ENCODE measurements at regions not wholly inside any gene's neighbourhood (a gene's known extent, or its start where the extent isn't known, plus 50 kb on each side); places are given as distances from the start of the nearest gene placed in this dataset.

DNA sequence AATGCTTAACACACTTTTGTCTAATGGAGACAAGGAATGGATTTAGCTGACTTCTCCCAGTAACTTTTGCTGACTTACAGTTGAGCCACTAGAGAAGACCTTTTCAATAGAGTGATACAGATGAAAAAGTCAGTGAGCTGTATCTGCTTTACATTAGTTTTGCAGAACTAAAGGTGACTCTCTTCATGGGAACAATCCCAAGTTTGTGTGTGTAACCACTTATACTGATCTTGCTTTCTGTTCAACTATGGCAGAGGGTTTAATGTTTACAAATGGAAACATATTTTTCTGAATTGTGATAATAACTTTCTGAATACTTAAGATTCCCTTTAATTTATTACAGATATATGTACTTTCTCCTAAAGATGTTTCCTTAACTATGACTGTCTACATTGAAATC, 182.6 kb upstream of the PUDP start:
- H3K4me3 ChIP-seq (ENCODE audit: low read length): no peak overlapping the region
- no peak for DNase-seq (ENCODE audit: low read depth, low spot score)

DNA sequence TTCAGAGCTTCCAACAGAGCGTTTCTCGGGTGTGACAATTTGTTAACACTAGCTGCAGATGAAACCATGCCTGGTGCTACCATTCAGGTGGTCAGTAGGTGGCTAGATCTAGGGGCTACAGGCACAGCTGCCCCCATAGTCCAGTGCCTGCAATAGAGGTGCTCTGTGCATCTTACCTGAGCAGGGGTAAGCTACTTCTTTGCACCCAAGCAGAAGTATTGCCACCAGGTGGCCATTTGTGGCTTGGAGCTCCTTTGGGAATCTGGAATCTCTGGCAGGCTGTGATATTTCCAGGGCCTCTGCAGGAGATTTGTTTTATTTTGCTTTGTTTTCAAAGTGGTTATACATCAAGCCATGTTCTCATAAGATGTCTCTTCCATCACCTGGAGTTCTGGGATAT, 170.7 kb upstream of the PUDP start:
- no peak overlapping the region for H3K4me3 ChIP-seq (ENCODE audit: low read length)
- no peak for DNase-seq (ENCODE audit: low read depth, low spot score)

- no peak for DNase-seq (ENCODE audit: low read depth, low spot score)
- no peak overlapping the region for H3K4me3 ChIP-seq (ENCODE audit: low read length)
These were observed 170.3 kb upstream of the PUDP start for GRCh38 chrX:7318241-7318640.

GRCh38 chrX:7316887-7317286, 168.9 kb upstream of the PUDP start:
- H3K4me3 ChIP-seq (ENCODE audit: low read length): no peak overlapping the region
- no peak for DNase-seq (ENCODE audit: low read depth, low spot score)

DNA sequence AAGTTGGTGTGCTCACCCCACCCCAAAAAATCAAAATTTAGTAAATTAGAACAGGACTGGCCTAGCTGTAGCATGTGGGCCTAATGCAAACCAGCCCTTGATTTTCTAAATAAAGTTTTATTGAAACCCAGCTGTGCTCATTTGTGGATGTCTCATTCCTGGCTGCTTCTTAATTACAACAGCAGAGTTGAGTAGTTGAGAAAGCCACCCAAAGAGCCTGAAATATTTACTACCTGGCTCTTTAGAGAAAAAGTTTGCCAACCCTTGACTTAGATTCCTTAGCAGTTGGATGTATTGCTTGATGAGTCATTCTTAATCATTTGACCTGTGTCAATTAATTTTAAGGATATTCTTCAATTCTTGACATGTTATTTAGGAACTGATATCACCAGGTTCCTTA, 168.3 kb upstream of the PUDP start:
- H3K4me3 ChIP-seq (ENCODE audit: low read length): no peak overlapping the region

GRCh38 chrX:7314425-7314824, 166.5 kb upstream of the PUDP start:
- H3K4me3 ChIP-seq (ENCODE audit: low read length): no peak overlapping the region

More for the DNA sequence above, 168.3 kb upstream of the PUDP start:
- DNase-seq (ENCODE audit: low read depth, low spot score): no peak

DNA sequence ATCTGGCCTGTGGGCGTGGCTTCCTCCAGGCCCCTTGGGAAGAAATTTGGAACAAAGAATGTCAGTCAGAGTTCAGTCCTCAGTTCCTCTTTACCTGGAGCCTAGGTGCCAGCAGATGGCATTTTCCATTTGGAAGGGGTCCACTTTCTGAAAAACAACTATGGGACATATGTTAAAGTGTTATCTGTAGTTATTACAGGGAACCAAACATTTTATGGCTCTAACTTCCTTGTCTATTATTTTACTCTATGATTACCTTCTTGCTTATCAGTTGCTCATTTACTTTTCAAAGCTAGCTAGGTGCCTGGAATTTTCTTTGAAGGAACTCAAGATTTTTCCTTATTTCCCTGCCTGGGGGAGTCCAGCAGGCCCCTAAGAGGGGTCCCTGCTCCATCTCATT, 159.8 kb upstream of the PUDP start:
- no peak overlapping the region for H3K4me3 ChIP-seq (ENCODE audit: low read length)
- DNase-seq (ENCODE audit: low read depth, low spot score): no peak

More at GRCh38 chrX:7314425-7314824, 166.5 kb upstream of the PUDP start:
- no peak for DNase-seq (ENCODE audit: low read depth, low spot score)

DNA sequence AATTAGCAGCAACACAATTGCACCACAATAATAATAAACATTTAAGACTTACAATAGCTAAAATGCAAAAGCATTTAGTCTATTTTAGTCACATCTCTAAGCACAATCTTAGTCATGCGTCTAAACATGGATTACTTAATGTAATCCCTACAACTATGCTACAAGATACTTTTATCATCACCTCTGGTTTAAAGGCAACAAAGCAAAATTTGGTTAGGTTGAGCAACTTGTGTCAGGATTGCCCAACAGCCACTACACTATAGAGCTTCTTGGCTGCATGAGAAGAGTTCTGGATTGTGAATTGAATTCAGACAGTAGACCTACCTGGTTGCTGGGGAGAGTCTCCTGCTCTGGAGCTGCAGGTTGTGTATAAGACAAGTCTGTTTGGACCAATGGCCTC, 146.5 kb upstream of the PUDP start:
- DNase-seq (ENCODE audit: low read depth, low spot score): no peak
- no peak overlapping the region for H3K4me3 ChIP-seq (ENCODE audit: low read length)

DNA sequence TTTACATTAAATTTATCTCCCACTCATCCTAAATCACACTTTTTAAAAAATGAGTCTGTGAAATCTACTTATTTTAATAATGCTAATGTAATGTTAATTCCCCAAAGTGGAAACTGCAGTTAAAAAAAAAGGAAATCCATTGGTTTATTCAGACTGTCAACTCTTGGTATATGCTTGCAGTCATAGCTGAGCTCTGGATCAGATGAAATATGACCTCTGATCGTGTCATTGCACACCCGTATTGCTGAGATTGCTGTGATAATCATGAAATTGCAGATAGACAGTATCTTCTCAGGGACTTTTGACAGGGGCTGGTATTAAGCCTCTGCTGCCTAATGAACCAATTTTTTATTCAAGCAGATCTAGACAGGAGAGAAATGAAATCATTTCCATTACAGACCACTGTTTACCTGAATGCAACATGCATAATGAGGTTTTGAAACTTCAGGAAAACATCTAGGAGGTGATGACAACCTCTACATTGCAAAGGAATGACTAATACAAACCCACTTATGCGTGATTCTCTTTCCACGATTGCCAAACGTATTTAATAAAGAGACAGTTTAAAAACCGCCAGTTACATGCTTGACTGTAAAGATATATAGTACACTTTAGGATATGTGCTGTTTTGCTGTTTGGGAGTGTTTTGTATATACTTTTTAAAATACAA, 138.3 kb upstream of the PUDP start:
- H3K4me3 ChIP-seq (ENCODE audit: low read length): no peak overlapping the region
- no peak for DNase-seq (ENCODE audit: low read depth, low spot score)

DNA sequence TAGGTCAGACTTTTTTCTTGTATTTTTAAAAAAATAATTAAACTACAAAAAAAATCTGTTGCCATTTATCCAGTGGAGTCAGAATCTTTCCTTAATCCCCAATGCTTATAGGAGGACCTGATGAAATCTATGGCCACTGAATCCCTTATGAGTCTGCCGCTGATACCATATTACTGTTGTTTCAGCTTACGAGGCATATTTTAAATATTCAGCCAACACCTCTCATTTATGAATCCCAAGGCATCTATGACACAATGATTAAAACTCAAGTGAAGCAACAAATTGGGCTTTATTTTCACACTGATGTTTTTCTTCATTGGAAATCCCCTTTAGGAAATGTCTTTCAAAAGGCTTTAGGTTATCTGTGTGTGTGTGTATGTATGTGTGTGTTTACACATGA, 137.8 kb upstream of the PUDP start:
- DNase-seq (ENCODE audit: low read depth, low spot score): no peak
- no peak overlapping the region for H3K4me3 ChIP-seq (ENCODE audit: low read length)

DNA sequence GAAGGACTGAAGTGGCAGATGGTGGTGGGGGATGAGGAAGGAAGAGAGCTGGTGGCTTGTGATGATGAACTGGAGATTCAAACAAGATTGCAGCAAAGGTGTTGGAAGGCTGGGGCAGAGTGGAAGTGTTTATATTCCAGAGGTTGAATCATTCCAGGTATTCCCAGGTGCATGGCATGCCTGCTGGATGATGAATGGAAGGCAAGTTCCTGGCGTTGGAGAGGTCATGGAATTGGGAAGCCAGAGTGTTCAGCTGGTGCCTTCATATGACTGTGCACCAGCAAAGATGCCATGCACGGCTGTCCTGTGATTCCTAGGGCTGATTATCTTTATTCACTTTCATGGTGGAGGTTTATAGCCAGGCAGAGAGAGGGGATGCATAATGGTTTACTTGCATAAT, 135.8 kb upstream of the PUDP start:
- no peak for DNase-seq (ENCODE audit: low read depth, low spot score)

DNA sequence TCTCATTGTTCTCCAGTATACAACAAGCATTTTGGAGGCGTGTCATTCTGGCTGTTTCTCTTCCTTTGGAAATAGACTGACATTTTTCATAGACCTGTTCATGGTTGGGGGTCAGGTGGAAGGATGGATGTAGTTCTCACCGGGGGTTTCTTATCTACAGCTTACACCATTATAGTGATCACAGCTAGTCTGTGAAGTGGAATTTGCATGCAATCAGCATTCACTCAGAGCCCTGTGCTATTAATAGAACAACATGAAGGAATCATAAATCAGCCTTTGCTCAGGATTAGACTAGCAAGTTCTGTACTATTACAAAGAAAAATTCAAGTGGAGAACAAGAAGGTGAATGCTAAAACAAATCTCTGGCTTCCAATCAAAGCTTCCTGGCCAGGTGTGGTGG, 132.6 kb upstream of the PUDP start:
- H3K4me3 ChIP-seq (ENCODE audit: low read length): no peak overlapping the region
- DNase-seq (ENCODE audit: low read depth, low spot score): no peak

More for the DNA sequence above, 135.8 kb upstream of the PUDP start:
- no peak overlapping the region for H3K4me3 ChIP-seq (ENCODE audit: low read length)

- peak; percentile 57 for DNase-seq (ENCODE audit: low read depth, low spot score)
- H3K4me3 ChIP-seq (ENCODE audit: low read length): no peak overlapping the region
These were observed 124.4 kb upstream of the PUDP start for GRCh38 chrX:7272346-7272745.

GRCh38 chrX:7270933-7271332, 123.0 kb upstream of the PUDP start:
- no peak overlapping the region for H3K4me3 ChIP-seq (ENCODE audit: low read length)
- DNase-seq (ENCODE audit: low read depth, low spot score): no peak

- H3K4me3 ChIP-seq (ENCODE audit: low read length): no peak overlapping the region
- no peak for DNase-seq (ENCODE audit: low read depth, low spot score)
These were observed 122.0 kb upstream of the PUDP start for GRCh38 chrX:7269991-7270390.

DNA sequence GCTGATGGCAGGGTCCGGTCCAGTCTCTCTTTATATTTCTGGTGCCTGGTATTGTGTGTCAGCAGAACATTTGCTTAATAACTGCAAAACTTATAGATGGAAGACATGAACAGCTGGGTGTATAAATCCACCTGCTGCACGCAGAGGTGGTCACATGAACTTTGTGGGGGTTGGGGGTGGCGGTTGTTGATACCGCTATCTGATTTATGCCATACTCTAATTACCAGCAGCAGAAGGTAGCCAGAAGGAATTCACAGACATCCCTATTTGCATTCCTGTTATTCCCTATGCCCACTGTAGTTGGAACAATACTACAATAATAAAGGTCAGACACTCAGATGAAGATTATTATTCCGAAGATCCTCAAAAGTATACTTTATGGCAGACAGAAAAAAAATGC, 121.6 kb upstream of the PUDP start:
- H3K4me3 ChIP-seq (ENCODE audit: low read length): no peak overlapping the region
- DNase-seq (ENCODE audit: low read depth, low spot score): no peak

- H3K4me3 ChIP-seq (ENCODE audit: low read length): no peak overlapping the region
- DNase-seq (ENCODE audit: low read depth, low spot score): no peak
These were observed 118.3 kb upstream of the PUDP start for GRCh38 chrX:7266288-7266687.

GRCh38 chrX:7264399-7264798, 116.4 kb upstream of the PUDP start:
- DNase-seq (ENCODE audit: low read depth, low spot score): no peak
- no peak overlapping the region for H3K4me3 ChIP-seq (ENCODE audit: low read length)

DNA sequence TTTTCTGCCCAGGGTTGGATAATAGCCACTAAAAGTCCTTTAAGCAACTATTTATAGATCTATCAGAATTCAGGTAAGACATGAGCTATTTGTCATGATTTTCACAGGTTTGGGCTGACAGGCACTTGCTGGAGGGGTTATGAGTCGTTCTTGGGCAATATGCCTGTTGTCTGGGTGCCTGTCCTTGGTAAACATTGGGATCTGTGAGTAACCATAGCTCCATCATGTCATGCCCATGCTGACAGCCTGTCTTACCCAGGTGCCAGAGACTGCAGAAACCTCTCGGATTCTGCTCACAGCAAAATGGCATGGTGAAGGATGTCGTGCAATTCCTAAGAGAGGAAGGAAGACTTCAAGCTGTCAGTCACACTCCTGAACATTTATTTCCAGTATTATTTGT, 116.0 kb upstream of the PUDP start:
- no peak overlapping the region for H3K4me3 ChIP-seq (ENCODE audit: low read length)
- no peak for DNase-seq (ENCODE audit: low read depth, low spot score)

GRCh38 chrX:7263330-7263729, 115.4 kb upstream of the PUDP start:
- DNase-seq (ENCODE audit: low read depth, low spot score): no peak

DNA sequence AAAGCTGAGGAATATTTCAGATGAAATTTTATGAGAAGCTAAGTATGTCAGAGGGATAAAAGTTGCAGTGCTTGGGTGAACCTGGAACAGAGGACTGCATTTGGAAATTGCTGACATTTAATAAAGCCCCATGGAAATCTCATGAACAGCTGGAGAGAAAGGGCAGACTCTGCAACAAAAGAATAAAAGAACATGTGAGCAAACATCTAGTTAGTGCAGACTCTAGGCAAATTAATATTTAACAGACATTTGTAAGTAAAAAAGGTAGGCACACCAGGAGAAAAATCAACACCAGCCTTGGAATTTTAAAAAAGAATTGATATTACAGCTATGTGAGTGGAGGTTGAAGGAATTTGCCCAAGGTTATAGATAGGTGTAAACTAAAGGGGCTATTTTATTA, 114.6 kb upstream of the PUDP start:
- no peak for DNase-seq (ENCODE audit: low read depth, low spot score)
- H3K4me3 ChIP-seq (ENCODE audit: low read length): no peak overlapping the region

More at GRCh38 chrX:7263330-7263729, 115.4 kb upstream of the PUDP start:
- H3K4me3 ChIP-seq (ENCODE audit: low read length): no peak overlapping the region

All from Jurkat, Clone E6-1 (cell line).